ENCODE measurements at regions not wholly inside any gene's neighbourhood (a gene's known extent, or its start where the extent isn't known, plus 50 kb on each side); places are given as distances from the start of the nearest gene placed in this dataset.

- CTCF ChIA-PET: interaction anchor here (0.9 kb wide), 1 partner anchor 8 kb away, joined by 3 read pairs; no protein-coding TSS in a partner anchor
- no peaks in the 10 kb centered on the region for H3K79me2 ChIP-seq (ENCODE audit: insufficient read depth)
- peaks cover 0 to 15% of the 10 kb centered on the region in 2 experiments; a peak in 1 of 4 replicates for H3K4me1 ChIP-seq (ENCODE audit: control insufficient read depth in 1 of 2, insufficient read depth in 2 of 2, low read depth in 1 of 2, low read length in 1 of 2)
- POLR2A ChIA-PET: no interaction called here
- H3K36me3 ChIP-seq (replicated peaks in 1 of 2; ENCODE audit: control insufficient read depth in 1 of 2, insufficient read depth in 2 of 2, low read length in 1 of 2): no peaks in the 10 kb centered on the region
- 0 out of 2 replicates have a peak overlapping the region, but pooled peaks have one; percentile 27 for H3K9ac ChIP-seq
- no peaks in the 10 kb centered on the region for H3K9me2 ChIP-seq
- H2AFZ ChIP-seq (ENCODE audit: low read depth): no peak overlapping the region
- H3K9me3 ChIP-seq: no peaks in the 10 kb centered on the region
- peak overlapping the region in 1 of 2 experiments; percentile 47; a peak in 2 of 4 replicates for H3K27ac ChIP-seq (ENCODE audit: low read depth in 2 of 2, low read length in 1 of 2)
- no peak overlapping the region; a peak in 1 of 4 replicates for H3K4me3 ChIP-seq (ENCODE audit: low read depth in 2 of 2, low read length in 1 of 2)
- peak overlapping the region; percentile 32; the same call in 1 of the 2 replicates for H3K4me2 ChIP-seq
- no peak for TF ChIP-seq RXRA (IDR thresholded peaks at IDR 0.05; ENCODE audit: borderline replicate concordance, low read depth)
- peak; percentile 45 for TF ChIP-seq NFIC (IDR thresholded peaks at IDR 0.05; ENCODE audit: borderline replicate concordance)
- peak; percentile 40; the same call in 1 of the 2 replicates for TF ChIP-seq FOSL2 (IDR thresholded peaks at IDR 0.05; ENCODE audit: borderline replicate concordance, low read depth)
- 0 out of 2 replicates have a peak, but pooled peaks have one; percentile 11 for TF ChIP-seq TCF12 (IDR thresholded peaks at IDR 0.05)
- TF ChIP-seq JUND (IDR thresholded peaks at IDR 0.05): no peak
- no peaks in the 10 kb centered on the region for H4K20me1 ChIP-seq (ENCODE audit: insufficient read depth)
- WGBS (ENCODE audit: low lambda C conversion rate): 10% methylated on average over 4 of the region's 4 CpGs
- no peaks in the 10 kb centered on the region for H3F3A ChIP-seq (replicated peaks; ENCODE audit: insufficient read depth)
- no peaks in the 10 kb centered on the region for H3K27me3 ChIP-seq (ENCODE audit: insufficient read depth)
- DNase-seq: no peak
Observed at GRCh38 chr20:11807054-11808048, 110.3 kb upstream of the BTBD3 start.

GRCh38 chr20:11808841-11809240, 108.9 kb upstream of the BTBD3 start:
- TF ChIP-seq YY1 (IDR thresholded peaks at IDR 0.05; ENCODE audit: low read depth): no peak
- no peak for TF ChIP-seq SIN3A (IDR thresholded peaks at IDR 0.05; ENCODE audit: borderline replicate concordance, low read depth, low read length)
- TF ChIP-seq RCOR1 (IDR thresholded peaks at IDR 0.05; ENCODE audit: low read length): no peak
- no peak for TF ChIP-seq RAD21 (IDR thresholded peaks at IDR 0.05; ENCODE audit: low read length)
- TF ChIP-seq, protein P1, sequence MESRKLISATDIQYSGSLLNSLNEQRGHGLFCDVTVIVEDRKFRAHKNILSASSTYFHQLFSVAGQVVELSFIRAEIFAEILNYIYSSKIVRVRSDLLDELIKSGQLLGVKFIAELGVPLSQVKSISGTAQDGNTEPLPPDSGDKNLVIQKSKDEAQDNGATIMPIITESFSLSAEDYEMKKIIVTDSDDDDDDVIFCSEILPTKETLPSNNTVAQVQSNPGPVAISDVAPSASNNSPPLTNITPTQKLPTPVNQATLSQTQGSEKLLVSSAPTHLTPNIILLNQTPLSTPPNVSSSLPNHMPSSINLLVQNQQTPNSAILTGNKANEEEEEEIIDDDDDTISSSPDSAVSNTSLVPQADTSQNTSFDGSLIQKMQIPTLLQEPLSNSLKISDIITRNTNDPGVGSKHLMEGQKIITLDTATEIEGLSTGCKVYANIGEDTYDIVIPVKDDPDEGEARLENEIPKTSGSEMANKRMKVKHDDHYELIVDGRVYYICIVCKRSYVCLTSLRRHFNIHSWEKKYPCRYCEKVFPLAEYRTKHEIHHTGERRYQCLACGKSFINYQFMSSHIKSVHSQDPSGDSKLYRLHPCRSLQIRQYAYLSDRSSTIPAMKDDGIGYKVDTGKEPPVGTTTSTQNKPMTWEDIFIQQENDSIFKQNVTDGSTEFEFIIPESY (IDR thresholded peaks at IDR 0.05; ENCODE audit: borderline replicate concordance, low read depth): no peak
- no peak for TF ChIP-seq NRF1 (IDR thresholded peaks at IDR 0.05; ENCODE audit: low read depth, low read length)
- TF ChIP-seq, protein P2, sequence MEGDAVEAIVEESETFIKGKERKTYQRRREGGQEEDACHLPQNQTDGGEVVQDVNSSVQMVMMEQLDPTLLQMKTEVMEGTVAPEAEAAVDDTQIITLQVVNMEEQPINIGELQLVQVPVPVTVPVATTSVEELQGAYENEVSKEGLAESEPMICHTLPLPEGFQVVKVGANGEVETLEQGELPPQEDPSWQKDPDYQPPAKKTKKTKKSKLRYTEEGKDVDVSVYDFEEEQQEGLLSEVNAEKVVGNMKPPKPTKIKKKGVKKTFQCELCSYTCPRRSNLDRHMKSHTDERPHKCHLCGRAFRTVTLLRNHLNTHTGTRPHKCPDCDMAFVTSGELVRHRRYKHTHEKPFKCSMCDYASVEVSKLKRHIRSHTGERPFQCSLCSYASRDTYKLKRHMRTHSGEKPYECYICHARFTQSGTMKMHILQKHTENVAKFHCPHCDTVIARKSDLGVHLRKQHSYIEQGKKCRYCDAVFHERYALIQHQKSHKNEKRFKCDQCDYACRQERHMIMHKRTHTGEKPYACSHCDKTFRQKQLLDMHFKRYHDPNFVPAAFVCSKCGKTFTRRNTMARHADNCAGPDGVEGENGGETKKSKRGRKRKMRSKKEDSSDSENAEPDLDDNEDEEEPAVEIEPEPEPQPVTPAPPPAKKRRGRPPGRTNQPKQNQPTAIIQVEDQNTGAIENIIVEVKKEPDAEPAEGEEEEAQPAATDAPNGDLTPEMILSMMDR (IDR thresholded peaks at IDR 0.05): no peak
- TF ChIP-seq FOXM1 (IDR thresholded peaks at IDR 0.05; ENCODE audit: low read depth): no peak
- TF ChIP-seq FOXJ3 (CRISPR knock-in tag; IDR thresholded peaks at IDR 0.05): no peak
- TF ChIP-seq MEF2A (IDR thresholded peaks at IDR 0.05; ENCODE audit: borderline replicate concordance, low read depth): no peak
- no peak overlapping the region for H3K27ac ChIP-seq (ENCODE audit: low read depth in 2 of 2, low read length in 1 of 2)
- no peak overlapping the region for H2AFZ ChIP-seq (ENCODE audit: low read depth)
- no peaks in the 10 kb centered on the region for H3K9me3 ChIP-seq
- H3K4me3 ChIP-seq (ENCODE audit: low read depth in 2 of 2, low read length in 1 of 2): no peak overlapping the region
- H3K79me2 ChIP-seq (ENCODE audit: insufficient read depth): no peaks in the 10 kb centered on the region
- H3K4me1 ChIP-seq (ENCODE audit: control insufficient read depth in 1 of 2, insufficient read depth in 2 of 2, low read depth in 1 of 2, low read length in 1 of 2): peaks cover 0 to 15% of the 10 kb centered on the region in 2 experiments; a peak in 1 of 4 replicates
- no peaks in the 10 kb centered on the region for H3K27me3 ChIP-seq (ENCODE audit: insufficient read depth)
- H3K9me2 ChIP-seq: no peaks in the 10 kb centered on the region
- POLR2A ChIA-PET: no interaction called here
- H4K20me1 ChIP-seq (ENCODE audit: insufficient read depth): no peaks in the 10 kb centered on the region
- 71% methylated on average over 5 of the region's 5 CpGs for WGBS (ENCODE audit: low lambda C conversion rate)
- no peak for DNase-seq
- H3F3A ChIP-seq (replicated peaks; ENCODE audit: insufficient read depth): no peaks in the 10 kb centered on the region
- CTCF ChIA-PET: no interaction called here
- no peak overlapping the region for H3K9ac ChIP-seq
- H3K4me2 ChIP-seq: no peak overlapping the region
- H3K36me3 ChIP-seq (replicated peaks in 1 of 2; ENCODE audit: control insufficient read depth in 1 of 2, insufficient read depth in 2 of 2, low read length in 1 of 2): no peaks in the 10 kb centered on the region
